Ectodermal cell (in vitro differentiated cells): ENCODE measurements at regions not wholly inside any gene's neighbourhood (a gene's known extent, or its start where the extent isn't known, plus 50 kb on each side); places are given as distances from the start of the nearest gene placed in this dataset.

Experiments
- H3K27ac ChIP-seq: 2 replicates; pipeline ENCODE4 v1.7.0; 2013; ENCODE audit warnings: mild to moderate bottlenecking, low read depth, low read length; ENCODE audit not compliant: insufficient read depth, poor library complexity, severe bottlenecking
- H3K27me3 ChIP-seq: 2 replicates; pipeline ENCODE4 v1.7.0; 2013; ENCODE audit warnings: mild to moderate bottlenecking, low read length; ENCODE audit not compliant: insufficient read depth, control insufficient read depth, poor library complexity, severe bottlenecking
- H3K36me3 ChIP-seq: one replicate; pipeline ENCODE4 v1.7.0; 2013; ENCODE audit warnings: low read length; ENCODE audit not compliant: control insufficient read depth, insufficient read depth
- H3K4me1 ChIP-seq: one replicate; pipeline ENCODE4 v1.7.0; 2013; ENCODE audit warnings: low read length; ENCODE audit not compliant: control insufficient read depth, insufficient read depth
- H3K4me3 ChIP-seq: 2 replicates; pipeline ENCODE4 v1.7.0; 2013; ENCODE audit warnings: low read depth, low read length, control low read depth; ENCODE audit not compliant: insufficient read depth
- H3K9me3 ChIP-seq: 2 replicates; pipeline ENCODE4 v1.7.0; 2013; ENCODE audit warnings: mild to moderate bottlenecking, low read length, moderate library complexity; ENCODE audit not compliant: control insufficient read depth
- WGBS, 2 experiments: methylation state at CpG; one replicate each; pipeline ENCODE4 v1.1.7; 2013; ENCODE audit warnings: missing lambda C conversion rate in 2 of 2; 5-methylcytosine and 5-hydroxymethylcytosine counted together

- no peaks in the 10 kb centered on the region for H3K9me3 ChIP-seq
- no peaks in the 10 kb centered on the region for H3K27me3 ChIP-seq
- WGBS, 2 experiments = 91% methylated on average over 5 of the region's 5 CpGs
- H3K4me1 ChIP-seq = peaks cover 11% of the 10 kb centered on the region
- H3K36me3 ChIP-seq = no peaks in the 10 kb centered on the region
- H3K27ac ChIP-seq = no peak overlapping the region
- no peak overlapping the region for H3K4me3 ChIP-seq
These were observed 50.4 kb downstream of the FHIP1A start for GRCh38 chr4:151459375-151459774.

GRCh38 chr4:151460434-151460833 is 51.5 kb downstream of the FHIP1A start:
- H3K36me3 ChIP-seq = no peaks in the 10 kb centered on the region
- WGBS, 2 experiments = 88 to 98% methylated on average over 1 of the region's 1 CpG
- no peaks in the 10 kb centered on the region for H3K27me3 ChIP-seq
- H3K9me3 ChIP-seq = no peaks in the 10 kb centered on the region
- H3K27ac ChIP-seq = no peak overlapping the region
- peaks cover 4% of the 10 kb centered on the region for H3K4me1 ChIP-seq
- H3K4me3 ChIP-seq = no peak overlapping the region

GRCh38 chr4:151462554-151462953 is 53.6 kb downstream of the FHIP1A start:
- no peaks in the 10 kb centered on the region for H3K27me3 ChIP-seq
- WGBS, 2 experiments = 91 to 96% methylated on average over 1 of the region's 1 CpG
- no peak overlapping the region for H3K4me3 ChIP-seq
- no peak overlapping the region for H3K27ac ChIP-seq
- H3K36me3 ChIP-seq = no peaks in the 10 kb centered on the region
- no peaks in the 10 kb centered on the region for H3K9me3 ChIP-seq
- H3K4me1 ChIP-seq = no peaks in the 10 kb centered on the region

GRCh38 chr4:151468715-151469696 is 60.0 kb downstream of the FHIP1A start:
- Histone ChIP-seq H3K4me3 (no peak overlapping the region), H3K4me1 (no peaks in the 10 kb centered on the region), H3K27me3 (no peaks in the 10 kb centered on the region), H3K27ac (peak overlapping the region; percentile 16), H3K36me3 (no peaks in the 10 kb centered on the region), H3K9me3 (no peaks in the 10 kb centered on the region)
- 93% methylated on average over 3 of the region's 3 CpGs for WGBS, 2 experiments

- Histone ChIP-seq H3K4me3 (no peak overlapping the region), H3K27me3 (no peaks in the 10 kb centered on the region), H3K36me3 (no peaks in the 10 kb centered on the region), H3K9me3 (no peaks in the 10 kb centered on the region), H3K4me1 (no peaks in the 10 kb centered on the region), H3K27ac (no peak overlapping the region)
These were observed 61.0 kb downstream of the FHIP1A start for GRCh38 chr4:151469970-151470369.

GRCh38 chr4:151471728-151472127 is 62.8 kb downstream of the FHIP1A start:
- H3K4me1 ChIP-seq = no peaks in the 10 kb centered on the region
- H3K9me3 ChIP-seq = no peaks in the 10 kb centered on the region
- no peak overlapping the region for H3K27ac ChIP-seq
- H3K4me3 ChIP-seq = no peak overlapping the region
- no peaks in the 10 kb centered on the region for H3K36me3 ChIP-seq
- 92 to 97% methylated on average over 3 to 4 of the region's 4 CpGs for WGBS, 2 experiments
- no peaks in the 10 kb centered on the region for H3K27me3 ChIP-seq

GRCh38 chr4:151472297-151472696 is 63.3 kb downstream of the FHIP1A start:
- 100% methylated on average over 1 of the region's 1 CpG; no CpG with 5 or more reads in 1 of the 2 experiments for WGBS, 2 experiments
- H3K4me3 ChIP-seq = no peak overlapping the region
- H3K9me3 ChIP-seq = no peaks in the 10 kb centered on the region
- no peaks in the 10 kb centered on the region for H3K36me3 ChIP-seq
- H3K27ac ChIP-seq = no peak overlapping the region
- H3K4me1 ChIP-seq = no peaks in the 10 kb centered on the region
- no peaks in the 10 kb centered on the region for H3K27me3 ChIP-seq

GRCh38 chr4:151472711-151473110 is 63.7 kb downstream of the FHIP1A start:
- Histone ChIP-seq H3K27me3 (no peaks in the 10 kb centered on the region), H3K4me3 (no peak overlapping the region), H3K4me1 (no peaks in the 10 kb centered on the region), H3K27ac (no peak overlapping the region), H3K36me3 (no peaks in the 10 kb centered on the region), H3K9me3 (no peaks in the 10 kb centered on the region)
- 83 to 97% methylated on average over 1 of the region's 1 CpG for WGBS, 2 experiments

- H3K4me1 ChIP-seq = no peaks in the 10 kb centered on the region
- H3K36me3 ChIP-seq = no peaks in the 10 kb centered on the region
- H3K27ac ChIP-seq = no peak overlapping the region
- H3K27me3 ChIP-seq = no peaks in the 10 kb centered on the region
- H3K4me3 ChIP-seq = no peak overlapping the region
- no peaks in the 10 kb centered on the region for H3K9me3 ChIP-seq
These were observed 64.6 kb downstream of the FHIP1A start for GRCh38 chr4:151473521-151474097.

- Histone ChIP-seq H3K4me3 (no peak overlapping the region), H3K4me1 (no peaks in the 10 kb centered on the region), H3K27me3 (no peaks in the 10 kb centered on the region), H3K27ac (no peak overlapping the region), H3K36me3 (no peaks in the 10 kb centered on the region), H3K9me3 (no peaks in the 10 kb centered on the region)
- 93 to 94% methylated on average over 3 to 4 of the region's 4 CpGs for WGBS, 2 experiments
These were observed 66.2 kb downstream of the FHIP1A start for GRCh38 chr4:151475035-151475714.
